ENCODE measurements at regions not wholly inside any gene's neighbourhood (a gene's known extent, or its start where the extent isn't known, plus 50 kb on each side); places are given as distances from the start of the nearest gene placed in this dataset.
A peak's percentile ranks its signal among the peaks of the same experiment; 100 is the strongest.

- Mint-ChIP-seq H3K27ac (peak overlapping the region; percentile 35), H3K9me3 (no peaks in the 10 kb centered on the region), H3K27me3 (ENCODE audit: low read depth, poor library complexity) (no peaks in the 10 kb centered on the region), H3K4me1 (peaks cover 21% of the 10 kb centered on the region), H3K4me3 (no peak overlapping the region), H3K36me3 (ENCODE audit: low read depth) (no peaks in the 10 kb centered on the region)
- DNase-seq: no peak
- no peak for TF ChIP-seq CTCF (IDR thresholded peaks at IDR 0.05)
These were observed 1143.6 kb downstream of the FLRT2 start for GRCh38 chr14:86673523-86673969.

GRCh38 chr14:86672080-86672479 lies 1142.1 kb downstream of the FLRT2 start:
- TF ChIP-seq CTCF (IDR thresholded peaks at IDR 0.05): no peak
- H3K27me3 Mint-ChIP-seq (ENCODE audit: low read depth, poor library complexity): no peaks in the 10 kb centered on the region
- H3K27ac Mint-ChIP-seq: no peak overlapping the region
- H3K36me3 Mint-ChIP-seq (ENCODE audit: low read depth): no peaks in the 10 kb centered on the region
- no peaks in the 10 kb centered on the region for H3K9me3 Mint-ChIP-seq
- no peak for DNase-seq
- peaks cover 21% of the 10 kb centered on the region for H3K4me1 Mint-ChIP-seq
- H3K4me3 Mint-ChIP-seq: no peak overlapping the region

GRCh38 chr14:86665975-86666374 lies 1136.0 kb downstream of the FLRT2 start:
- no peaks in the 10 kb centered on the region for H3K4me1 Mint-ChIP-seq
- H3K27ac Mint-ChIP-seq: no peak overlapping the region
- H3K27me3 Mint-ChIP-seq (ENCODE audit: low read depth, poor library complexity): peaks cover 3% of the 10 kb centered on the region
- no peak overlapping the region for H3K4me3 Mint-ChIP-seq
- no peak for DNase-seq
- no peaks in the 10 kb centered on the region for H3K9me3 Mint-ChIP-seq
- no peak for TF ChIP-seq CTCF (IDR thresholded peaks at IDR 0.05)
- H3K36me3 Mint-ChIP-seq (ENCODE audit: low read depth): no peaks in the 10 kb centered on the region

- Mint-ChIP-seq H3K4me1 (no peaks in the 10 kb centered on the region), H3K36me3 (ENCODE audit: low read depth) (no peaks in the 10 kb centered on the region), H3K27me3 (ENCODE audit: low read depth, poor library complexity) (peaks cover 8% of the 10 kb centered on the region), H3K4me3 (no peak overlapping the region), H3K27ac (no peak overlapping the region), H3K9me3 (no peaks in the 10 kb centered on the region)
- TF ChIP-seq CTCF (IDR thresholded peaks at IDR 0.05): no peak
- DNase-seq: no peak
These were observed 1132.4 kb downstream of the FLRT2 start for GRCh38 chr14:86662334-86662733.

- peak; percentile 58 for TF ChIP-seq CTCF (IDR thresholded peaks at IDR 0.05)
- Mint-ChIP-seq H3K27me3 (ENCODE audit: low read depth, poor library complexity) (no peaks in the 10 kb centered on the region), H3K4me1 (no peaks in the 10 kb centered on the region), H3K27ac (no peak overlapping the region), H3K36me3 (ENCODE audit: low read depth) (no peaks in the 10 kb centered on the region), H3K9me3 (peaks cover 14% of the 10 kb centered on the region), H3K4me3 (no peak overlapping the region)
- DNase-seq: peak; percentile 75
These were observed 1124.7 kb downstream of the FLRT2 start for GRCh38 chr14:86654558-86655184.

GRCh38 chr14:86652526-86652925 lies 1122.6 kb downstream of the FLRT2 start:
- Mint-ChIP-seq H3K27ac (no peak overlapping the region), H3K4me3 (no peak overlapping the region), H3K27me3 (ENCODE audit: low read depth, poor library complexity) (no peaks in the 10 kb centered on the region), H3K36me3 (ENCODE audit: low read depth) (no peaks in the 10 kb centered on the region), H3K9me3 (peaks cover 25% of the 10 kb centered on the region), H3K4me1 (no peaks in the 10 kb centered on the region)
- TF ChIP-seq CTCF (IDR thresholded peaks at IDR 0.05): no peak
- DNase-seq: no peak

All from nephron progenitor cell (in vitro differentiated cells).